ENCODE measurements at regions not wholly inside any gene's neighbourhood (a gene's known extent, or its start where the extent isn't known, plus 50 kb on each side); places are given as distances from the start of the nearest gene placed in this dataset.

GRCh38 chr6:91720324-91720723, 1133.5 kb upstream of the MAP3K7 start:
- H3K4me3 ChIP-seq = no peak overlapping the region
- TF ChIP-seq CTCF (IDR thresholded peaks at IDR 0.05) (no peak), POLR2A (IDR thresholded peaks at IDR 0.05) (no peak), EP300 (IDR thresholded peaks at IDR 0.05) (no peak), POLR2AphosphoS5 (IDR thresholded peaks at IDR 0.05) (no peak)
- ATAC-seq (ENCODE audit: low FRiP score in 2 of 2) (no peak), DNase-seq (no peak)
- H3K27me3 ChIP-seq = no peaks in the 10 kb centered on the region
- 61 to 79% methylated on average over 1 of the region's 1 CpG for WGBS, 2 donors
- no peaks in the 10 kb centered on the region for H3K36me3 ChIP-seq
- H3K4me1 ChIP-seq = no peaks in the 10 kb centered on the region
- no peak overlapping the region for H3K27ac ChIP-seq
- peaks cover 0 to 2% (median 0%) of the 10 kb centered on the region in 4 donors for H3K9me3 ChIP-seq

GRCh38 chr6:91719414-91719813, 1132.5 kb upstream of the MAP3K7 start:
- Histone ChIP-seq H3K27ac (no peak overlapping the region), H3K27me3 (no peaks in the 10 kb centered on the region), H3K4me3 (no peak overlapping the region), H3K36me3 (no peaks in the 10 kb centered on the region), H3K9me3 (no peaks in the 10 kb centered on the region), H3K4me1 (no peaks in the 10 kb centered on the region)
- ATAC-seq (ENCODE audit: low FRiP score in 2 of 2) = no peak
- 38 to 41% methylated on average over 1 of the region's 1 CpG for WGBS, 2 donors
- TF ChIP-seq CTCF (IDR thresholded peaks at IDR 0.05) (no peak), EP300 (IDR thresholded peaks at IDR 0.05) (no peak), POLR2AphosphoS5 (IDR thresholded peaks at IDR 0.05) (no peak)
- no peak for DNase-seq

- H3K27ac ChIP-seq = no peak overlapping the region
- WGBS, 2 donors = 60 to 71% methylated on average over 2 of the region's 2 CpGs
- no peak overlapping the region for H3K4me3 ChIP-seq
- no peaks in the 10 kb centered on the region for H3K36me3 ChIP-seq
- no peaks in the 10 kb centered on the region for H3K9me3 ChIP-seq
- ATAC-seq (ENCODE audit: low FRiP score in 2 of 2) = no peak
- no peaks in the 10 kb centered on the region for H3K27me3 ChIP-seq
- no peak for TF ChIP-seq CTCF (IDR thresholded peaks at IDR 0.05)
- no peak for TF ChIP-seq POLR2A (IDR thresholded peaks at IDR 0.05)
- TF ChIP-seq POLR2AphosphoS5 (IDR thresholded peaks at IDR 0.05) = no peak
- no peak for TF ChIP-seq EP300 (IDR thresholded peaks at IDR 0.05)
- DNase-seq = no peak
- no peaks in the 10 kb centered on the region for H3K4me1 ChIP-seq
Measured at GRCh38 chr6:91718198-91718597, 1131.3 kb upstream of the MAP3K7 start.

- DNase-seq = no peak
- no peak for TF ChIP-seq EP300 (IDR thresholded peaks at IDR 0.05)
- TF ChIP-seq POLR2AphosphoS5 (IDR thresholded peaks at IDR 0.05) = no peak
- no peak for TF ChIP-seq POLR2A (IDR thresholded peaks at IDR 0.05)
- no peak for TF ChIP-seq CTCF (IDR thresholded peaks at IDR 0.05)
Measured at GRCh38 chr6:91717094-91717493, 1130.2 kb upstream of the MAP3K7 start.

GRCh38 chr6:91716361-91716760, 1129.5 kb upstream of the MAP3K7 start:
- Histone ChIP-seq H3K27me3 (no peaks in the 10 kb centered on the region), H3K27ac (no peak overlapping the region), H3K4me1 (no peaks in the 10 kb centered on the region), H3K4me3 (no peak overlapping the region), H3K36me3 (no peaks in the 10 kb centered on the region), H3K9me3 (no peaks in the 10 kb centered on the region)
- 82% methylated on average over 3 of the region's 3 CpGs for WGBS, 2 donors
- no peak for TF ChIP-seq POLR2AphosphoS5 (IDR thresholded peaks at IDR 0.05)
- TF ChIP-seq POLR2A (IDR thresholded peaks at IDR 0.05) = no peak
- no peak for TF ChIP-seq EP300 (IDR thresholded peaks at IDR 0.05)
- no peak for TF ChIP-seq CTCF (IDR thresholded peaks at IDR 0.05)
- DNase-seq (no peak), ATAC-seq (ENCODE audit: low FRiP score in 2 of 2) (no peak)

More at GRCh38 chr6:91717094-91717493, 1130.2 kb upstream of the MAP3K7 start:
- Histone ChIP-seq H3K4me1 (no peaks in the 10 kb centered on the region), H3K27me3 (no peaks in the 10 kb centered on the region), H3K9me3 (no peaks in the 10 kb centered on the region), H3K36me3 (no peaks in the 10 kb centered on the region), H3K4me3 (no peak overlapping the region), H3K27ac (no peak overlapping the region)
- ATAC-seq (ENCODE audit: low FRiP score in 2 of 2) = no peak

Data from upper lobe of left lung (tissue), 6 donors.